ENCODE measurements at regions not wholly inside any gene's neighbourhood (a gene's known extent, or its start where the extent isn't known, plus 50 kb on each side); places are given as distances from the start of the nearest gene placed in this dataset.

GRCh38 chr13:107117327-107118012 is 549.5 kb upstream of the ARGLU1 start:
- no peak for DNase-seq

GRCh38 chr13:107113387-107113786 is 545.5 kb upstream of the ARGLU1 start:
- DNase-seq = no peak

- no peak for DNase-seq
These were observed 543.3 kb upstream of the ARGLU1 start for GRCh38 chr13:107111248-107111647.

GRCh38 chr13:107104631-107105030 is 536.7 kb upstream of the ARGLU1 start:
- DNase-seq = no peak

- no peak for DNase-seq
These were observed 534.7 kb upstream of the ARGLU1 start for GRCh38 chr13:107102676-107103075.

- no peak for DNase-seq
These were observed 531.7 kb upstream of the ARGLU1 start for GRCh38 chr13:107099661-107100060.

GRCh38 chr13:107097916-107098315 is 530.0 kb upstream of the ARGLU1 start:
- no peak for DNase-seq

GRCh38 chr13:107095876-107096275 is 527.9 kb upstream of the ARGLU1 start:
- DNase-seq = no peak

GRCh38 chr13:107091861-107092260 is 523.9 kb upstream of the ARGLU1 start:
- DNase-seq = no peak

GRCh38 chr13:107091428-107091827 is 523.5 kb upstream of the ARGLU1 start:
- DNase-seq = peak; percentile 41 to 42

GRCh38 chr13:107088061-107088460 is 520.1 kb upstream of the ARGLU1 start:
- DNase-seq = no peak

GRCh38 chr13:107079423-107080049 is 511.6 kb upstream of the ARGLU1 start:
- no peak for DNase-seq

GRCh38 chr13:107078229-107078765 is 510.4 kb upstream of the ARGLU1 start:
- no peak for DNase-seq

GRCh38 chr13:107076801-107077200 is 508.9 kb upstream of the ARGLU1 start:
- no peak for DNase-seq

- no peak for DNase-seq
These were observed 507.6 kb upstream of the ARGLU1 start for GRCh38 chr13:107075576-107075975.

- DNase-seq = no peak
These were observed 502.9 kb upstream of the ARGLU1 start for GRCh38 chr13:107070792-107071191.

- DNase-seq = no peak
These were observed 501.3 kb upstream of the ARGLU1 start for GRCh38 chr13:107069108-107069776.

- DNase-seq = no peak
These were observed 499.4 kb upstream of the ARGLU1 start for GRCh38 chr13:107067381-107067780.

GRCh38 chr13:107066355-107066754 is 498.4 kb upstream of the ARGLU1 start:
- no peak for DNase-seq

GRCh38 chr13:107065036-107065435 is 497.1 kb upstream of the ARGLU1 start:
- no peak for DNase-seq

GRCh38 chr13:107057028-107057631 is 489.2 kb upstream of the ARGLU1 start:
- no peak for DNase-seq
